AG10803 (cell line): ENCODE measurements at regions not wholly inside any gene's neighbourhood (a gene's known extent, or its start where the extent isn't known, plus 50 kb on each side); places are given as distances from the start of the nearest gene placed in this dataset.

Source experiments
- DNase-seq: peaks from one replicate; pipeline ENCODE4 v3.0.0; 2010; ENCODE audit warnings: low read depth
- H3K4me3 ChIP-seq: 2 replicates; pipeline ENCODE4 v1.5.1; 2011; ENCODE audit warnings: mild to moderate bottlenecking, low read length, control low read depth
- TF ChIP-seq, protein P1 (sequence below): conservative IDR thresholded peaks from 2 replicates; pipeline ENCODE4 v1.5.1; 2011; ENCODE audit warnings: mild to moderate bottlenecking, low read length, control low read depth, inconsistent platforms

DNA sequence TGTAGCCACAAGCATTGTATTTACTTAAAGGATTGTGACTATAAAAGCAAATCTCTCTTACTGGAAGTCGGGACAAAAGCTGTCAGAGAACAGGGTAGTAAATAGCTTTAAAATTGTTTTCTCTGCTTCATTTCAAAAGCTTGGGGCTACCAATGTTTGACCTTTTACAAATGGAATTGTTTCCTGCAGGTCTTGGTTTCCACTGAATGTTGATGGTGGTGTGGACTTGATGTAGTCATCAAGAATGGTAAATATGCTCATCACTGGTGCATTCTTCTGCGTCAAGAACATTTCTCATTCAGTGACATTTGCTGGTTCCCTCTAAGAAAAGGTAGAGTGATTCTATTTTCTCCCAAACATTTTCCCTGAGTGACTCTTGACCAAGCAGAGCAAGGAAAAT is 435.4 kb upstream of the KHDRBS2 start:
- TF ChIP-seq, protein P1, sequence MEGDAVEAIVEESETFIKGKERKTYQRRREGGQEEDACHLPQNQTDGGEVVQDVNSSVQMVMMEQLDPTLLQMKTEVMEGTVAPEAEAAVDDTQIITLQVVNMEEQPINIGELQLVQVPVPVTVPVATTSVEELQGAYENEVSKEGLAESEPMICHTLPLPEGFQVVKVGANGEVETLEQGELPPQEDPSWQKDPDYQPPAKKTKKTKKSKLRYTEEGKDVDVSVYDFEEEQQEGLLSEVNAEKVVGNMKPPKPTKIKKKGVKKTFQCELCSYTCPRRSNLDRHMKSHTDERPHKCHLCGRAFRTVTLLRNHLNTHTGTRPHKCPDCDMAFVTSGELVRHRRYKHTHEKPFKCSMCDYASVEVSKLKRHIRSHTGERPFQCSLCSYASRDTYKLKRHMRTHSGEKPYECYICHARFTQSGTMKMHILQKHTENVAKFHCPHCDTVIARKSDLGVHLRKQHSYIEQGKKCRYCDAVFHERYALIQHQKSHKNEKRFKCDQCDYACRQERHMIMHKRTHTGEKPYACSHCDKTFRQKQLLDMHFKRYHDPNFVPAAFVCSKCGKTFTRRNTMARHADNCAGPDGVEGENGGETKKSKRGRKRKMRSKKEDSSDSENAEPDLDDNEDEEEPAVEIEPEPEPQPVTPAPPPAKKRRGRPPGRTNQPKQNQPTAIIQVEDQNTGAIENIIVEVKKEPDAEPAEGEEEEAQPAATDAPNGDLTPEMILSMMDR, result no peak
- DNase-seq, result no peak
- H3K4me3 ChIP-seq, result no peak overlapping the region

DNA sequence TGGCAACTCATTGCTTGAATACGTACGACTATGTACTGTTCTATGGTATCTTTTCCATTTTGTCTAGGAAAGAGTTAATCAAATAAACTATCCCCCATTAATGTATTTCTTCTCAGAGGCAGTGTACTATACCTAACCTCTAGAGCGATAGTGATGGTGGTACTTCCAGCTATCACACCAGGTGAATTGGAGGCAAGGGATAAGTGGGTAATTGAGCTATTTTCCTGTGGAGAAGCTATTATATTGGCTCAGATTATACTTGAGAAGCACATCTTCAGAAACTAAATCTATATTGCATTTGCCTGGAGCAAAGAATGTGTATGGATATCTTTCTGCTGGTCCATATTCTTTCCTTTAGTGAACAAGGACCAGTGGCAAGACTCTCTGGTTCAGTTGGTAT is 430.7 kb upstream of the KHDRBS2 start:
- TF ChIP-seq, protein P1, result no peak
- DNase-seq, result no peak
- H3K4me3 ChIP-seq, result no peak overlapping the region

DNA sequence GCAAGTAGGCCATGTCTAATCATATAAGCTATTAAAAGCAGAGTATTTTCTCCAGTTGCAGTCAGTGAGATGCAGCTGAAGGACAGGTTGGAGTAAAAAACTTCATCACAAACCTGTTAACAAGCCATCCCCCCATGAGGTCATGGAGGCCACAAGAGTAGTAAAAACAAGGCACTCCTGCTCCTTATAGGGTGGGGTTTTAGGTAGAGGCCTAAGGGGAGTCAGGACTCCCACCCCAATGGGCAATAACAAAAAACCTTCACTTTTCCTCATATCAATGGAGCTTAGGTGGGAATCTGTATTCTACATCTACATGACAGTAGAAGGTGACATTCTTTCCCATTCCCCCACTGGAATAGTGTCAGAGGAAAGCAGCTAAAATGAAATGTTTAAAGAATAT is 428.1 kb upstream of the KHDRBS2 start:
- no peak for DNase-seq
- TF ChIP-seq, protein P1, result no peak
- no peak overlapping the region for H3K4me3 ChIP-seq

DNA sequence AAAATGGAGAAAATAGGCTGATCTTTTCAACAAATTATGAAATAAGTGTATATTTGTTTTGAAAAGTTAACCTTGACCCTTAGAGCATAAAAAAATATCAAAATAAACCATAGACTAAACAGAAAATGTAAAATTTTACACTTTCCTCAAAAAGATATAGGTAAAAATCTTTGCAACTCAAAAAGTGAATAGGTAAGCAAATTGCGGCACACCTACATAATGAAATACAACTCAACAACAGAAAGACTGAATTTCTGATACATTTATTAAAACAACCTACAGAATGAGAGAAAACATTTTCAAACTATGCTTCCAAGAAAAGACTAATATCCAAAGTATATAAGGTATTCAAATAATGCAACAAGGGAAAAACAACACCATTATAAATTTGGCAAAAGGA is 425.7 kb upstream of the KHDRBS2 start:
- TF ChIP-seq, protein P1, result no peak
- DNase-seq, result no peak
- H3K4me3 ChIP-seq, result no peak overlapping the region

DNA sequence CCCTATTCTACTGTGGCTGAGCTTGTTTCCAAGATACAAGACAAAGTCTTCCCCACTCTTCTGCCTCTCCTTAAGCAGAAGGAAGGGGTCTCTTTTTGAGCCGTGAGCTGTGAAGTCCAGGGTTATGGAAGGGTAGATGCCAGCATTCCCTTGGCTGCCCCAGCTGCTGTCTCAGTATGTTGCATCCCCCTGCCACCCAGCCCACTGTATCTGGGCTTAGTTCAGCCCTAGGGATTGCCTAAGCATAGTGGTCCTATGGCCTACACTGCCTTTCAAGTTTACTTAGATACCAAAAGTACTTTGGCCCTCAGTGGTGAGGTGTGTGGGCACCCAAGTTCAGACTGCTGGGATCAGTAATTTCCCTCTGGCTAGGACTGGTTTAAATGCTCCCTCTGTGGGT is 421.9 kb upstream of the KHDRBS2 start:
- no peak for DNase-seq
- TF ChIP-seq, protein P1, result no peak
- no peak overlapping the region for H3K4me3 ChIP-seq

DNA sequence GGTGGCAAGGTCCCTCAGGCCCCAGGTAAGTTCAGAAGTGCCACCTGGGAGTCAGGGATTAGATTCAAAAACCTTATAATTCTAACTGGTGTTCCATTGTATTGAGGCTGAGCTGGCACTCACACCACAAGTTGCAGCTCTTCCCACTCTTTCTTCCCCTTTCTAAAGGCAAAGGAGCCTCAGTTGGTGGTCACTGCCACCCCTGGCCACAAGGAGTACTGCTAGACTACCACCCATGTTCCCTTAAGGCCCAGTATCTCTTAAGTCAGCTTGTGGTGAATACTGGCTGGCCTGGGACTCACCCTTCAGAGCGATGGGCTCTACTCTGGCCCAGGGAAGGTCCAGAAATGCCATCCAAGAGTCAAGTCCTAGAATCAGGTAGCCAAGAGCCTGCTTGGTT is 421.1 kb upstream of the KHDRBS2 start:
- H3K4me3 ChIP-seq, result no peak overlapping the region
- TF ChIP-seq, protein P1, result no peak
- no peak for DNase-seq

DNA sequence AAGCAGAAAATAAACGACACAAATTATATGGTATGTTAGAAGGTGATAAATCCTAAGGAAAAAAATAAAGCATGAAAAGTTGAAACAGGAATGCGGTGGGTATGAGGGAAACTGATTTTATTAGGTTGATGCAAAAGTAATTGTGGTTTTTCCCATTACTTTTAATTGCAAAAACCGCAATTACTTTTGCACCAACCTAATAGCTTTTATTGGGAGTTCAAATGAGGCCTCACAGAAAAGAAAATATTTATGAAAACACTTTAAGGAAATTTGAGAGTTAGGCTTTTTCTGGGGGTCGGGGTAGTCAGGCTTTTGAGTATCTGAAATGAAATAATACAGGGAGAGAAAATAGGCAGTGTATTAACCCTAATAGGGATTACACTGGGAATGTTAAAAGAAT is 397.0 kb upstream of the KHDRBS2 start:
- TF ChIP-seq, protein P1, result no peak
- no peak overlapping the region for H3K4me3 ChIP-seq
- DNase-seq, result no peak
